NB4 (cell line): ENCODE measurements at regions not wholly inside any gene's neighbourhood (a gene's known extent, or its start where the extent isn't known, plus 50 kb on each side); places are given as distances from the start of the nearest gene placed in this dataset.

Experiments
- CTCF ChIP-seq: IDR thresholded peaks from one replicate; pipeline ENCODE4 v1.5.1; 2012; ENCODE audit warnings: low read depth, low read length
- MAX ChIP-seq: IDR thresholded peaks from 2 replicates; pipeline ENCODE4 v1.6.1; 2011; ENCODE audit warnings: low read depth, low read length
- MYC ChIP-seq: IDR thresholded peaks from 2 replicates; pipeline ENCODE4 v1.6.1; 2011; ENCODE audit warnings: low read depth, low read length
- POLR2A ChIP-seq: IDR thresholded peaks from 2 replicates; pipeline ENCODE4 v1.6.1; 2011; ENCODE audit warnings: mild to moderate bottlenecking; ENCODE audit not compliant: insufficient read length; ENCODE audit errors: extremely low read depth

- TF ChIP-seq CTCF: no peak
- no peak for TF ChIP-seq POLR2A
- no peak for TF ChIP-seq MAX
- no peak for TF ChIP-seq MYC
Measured at GRCh38 chr3:46096336-46096735, 69.1 kb upstream of the XCR1 start.
